NT2/D1 (cell line): ENCODE measurements at regions not wholly inside any gene's neighbourhood (a gene's known extent, or its start where the extent isn't known, plus 50 kb on each side); places are given as distances from the start of the nearest gene placed in this dataset.

Experiments used
- DNase-seq: peaks from one replicate; pipeline ENCODE4 v3.0.0-alpha.2; 2011; ENCODE audit warnings: low read depth, low spot score
- H3K27me3 ChIP-seq: 2 replicates; pipeline ENCODE4 v1.6.0; 2011; ENCODE audit warnings: mild to moderate bottlenecking; ENCODE audit not compliant: insufficient read length, insufficient read depth
- H3K36me3 ChIP-seq: 2 replicates; pipeline ENCODE4 v1.6.1; 2011; ENCODE audit warnings: mild to moderate bottlenecking, low read length, mixed read lengths; ENCODE audit not compliant: insufficient read depth, insufficient read length
- H3K4me1 ChIP-seq: 2 replicates; pipeline ENCODE4 v1.5.1; 2011; ENCODE audit not compliant: insufficient read depth, insufficient read length
- H3K4me3 ChIP-seq: 2 replicates; pipeline ENCODE4 v1.5.1; 2011; ENCODE audit warnings: low read depth; ENCODE audit not compliant: insufficient read length
- H3K9ac ChIP-seq: 2 replicates; pipeline ENCODE4 v1.6.0; 2011; ENCODE audit warnings: low read depth; ENCODE audit not compliant: insufficient read length
- H3K9me3 ChIP-seq: 2 replicates; pipeline ENCODE4 v1.5.1; 2011; ENCODE audit warnings: mild to moderate bottlenecking, low read length; ENCODE audit not compliant: insufficient read depth
- SUZ12 ChIP-seq: IDR thresholded peaks from 2 replicates; pipeline ENCODE4 v1.6.1; 2011; ENCODE audit not compliant: insufficient read length, insufficient read depth; ENCODE audit errors: extremely low read depth
- YY1 ChIP-seq: IDR thresholded peaks from 2 replicates; pipeline ENCODE4 v1.6.1; 2011; ENCODE audit not compliant: insufficient read length, insufficient read depth
- ZNF274 ChIP-seq: IDR thresholded peaks from 2 replicates; pipeline ENCODE4 v1.6.1; 2011; ENCODE audit warnings: mild to moderate bottlenecking, low read depth, low read length

DNA sequence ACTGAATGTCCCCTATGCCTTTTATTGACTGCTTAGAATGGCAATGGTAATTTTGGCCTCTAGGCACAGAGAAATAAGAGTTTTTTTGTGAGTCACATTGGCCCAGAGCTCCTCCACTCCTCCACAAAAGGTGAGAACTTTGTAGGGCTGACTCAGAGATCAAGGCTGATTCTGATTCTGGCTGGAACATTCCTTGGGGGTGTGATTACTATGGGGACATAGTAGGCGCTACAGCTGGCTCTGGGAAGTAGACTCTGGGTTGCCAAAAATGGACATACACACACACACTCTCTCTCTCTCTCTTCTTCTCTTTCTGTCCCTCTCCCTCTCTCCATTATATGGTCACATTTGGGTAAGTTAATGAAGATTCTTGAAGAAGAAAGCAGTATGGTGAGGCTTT, 174.6 kb upstream of the DDHD1 start:
- no peak for TF ChIP-seq YY1
- TF ChIP-seq ZNF274, result no peak
- no peak for TF ChIP-seq SUZ12
- Histone ChIP-seq H3K9me3 (no peaks in the 10 kb centered on the region), H3K36me3 (no peaks in the 10 kb centered on the region), H3K27me3 (no peaks in the 10 kb centered on the region), H3K9ac (no peak overlapping the region), H3K4me3 (no peak overlapping the region), H3K4me1 (no peaks in the 10 kb centered on the region)
- DNase-seq, result no peak

DNA sequence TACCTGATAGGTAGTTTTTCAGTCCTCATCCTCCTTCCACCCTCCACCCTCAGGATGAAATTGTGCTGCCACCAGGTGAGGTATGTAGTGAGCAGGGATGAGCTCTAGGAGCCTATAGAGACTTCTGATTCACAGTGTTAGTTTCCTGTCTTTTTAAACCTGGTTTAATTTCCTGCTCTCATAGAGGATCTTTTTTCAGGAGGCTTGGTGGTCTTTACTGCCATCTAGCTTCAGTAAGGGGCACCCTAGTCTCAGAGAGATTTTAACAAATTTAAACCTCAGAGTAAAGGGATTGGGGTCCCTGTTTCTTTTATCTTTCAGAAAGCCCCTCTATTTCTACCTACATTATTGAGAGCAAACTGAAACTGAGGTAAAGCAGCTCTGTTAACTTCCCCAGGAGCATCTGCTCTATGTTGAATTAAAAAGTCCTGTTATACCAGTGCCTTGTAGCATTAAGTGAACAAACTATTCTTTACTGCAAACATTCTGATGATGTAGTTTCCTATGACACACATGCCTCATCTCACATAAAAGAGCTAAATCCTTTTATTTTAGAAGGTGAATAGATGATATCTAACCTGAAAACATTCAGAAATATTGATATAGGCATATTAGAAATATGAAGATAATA, 172.2 kb upstream of the DDHD1 start:
- no peak for DNase-seq
- TF ChIP-seq ZNF274 (no peak), SUZ12 (no peak), YY1 (no peak)
- Histone ChIP-seq H3K27me3 (no peaks in the 10 kb centered on the region), H3K4me1 (no peaks in the 10 kb centered on the region), H3K9ac (no peak overlapping the region), H3K4me3 (no peak overlapping the region), H3K9me3 (no peaks in the 10 kb centered on the region), H3K36me3 (no peaks in the 10 kb centered on the region)

DNA sequence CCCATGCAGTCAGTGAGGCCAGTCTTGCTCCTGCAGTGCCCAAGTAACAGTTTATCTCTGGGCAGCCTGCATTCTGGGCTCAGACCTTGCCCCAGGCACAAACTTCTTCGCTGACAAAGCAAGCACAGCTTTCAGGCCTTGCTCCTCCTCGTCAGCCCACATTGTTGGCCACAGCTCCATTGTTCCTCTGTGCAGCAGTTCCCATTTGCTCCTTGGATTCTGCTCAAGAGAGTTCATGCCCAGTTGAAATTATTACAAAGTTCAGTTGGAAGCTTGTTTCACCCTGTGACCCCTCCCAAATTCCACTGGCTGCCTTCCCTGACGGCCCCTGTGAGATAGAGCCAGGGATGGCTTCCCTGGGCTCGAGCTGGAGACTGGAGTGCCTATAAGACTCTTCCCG, 163.4 kb upstream of the DDHD1 start:
- peaks cover 20% of the 10 kb centered on the region for H3K9me3 ChIP-seq
- no peaks in the 10 kb centered on the region for H3K36me3 ChIP-seq
- no peaks in the 10 kb centered on the region for H3K4me1 ChIP-seq
- TF ChIP-seq ZNF274, result no peak
- TF ChIP-seq YY1, result no peak
- TF ChIP-seq SUZ12, result no peak
- no peak overlapping the region for H3K4me3 ChIP-seq
- H3K27me3 ChIP-seq, result no peaks in the 10 kb centered on the region
- no peak overlapping the region for H3K9ac ChIP-seq
- no peak for DNase-seq

DNA sequence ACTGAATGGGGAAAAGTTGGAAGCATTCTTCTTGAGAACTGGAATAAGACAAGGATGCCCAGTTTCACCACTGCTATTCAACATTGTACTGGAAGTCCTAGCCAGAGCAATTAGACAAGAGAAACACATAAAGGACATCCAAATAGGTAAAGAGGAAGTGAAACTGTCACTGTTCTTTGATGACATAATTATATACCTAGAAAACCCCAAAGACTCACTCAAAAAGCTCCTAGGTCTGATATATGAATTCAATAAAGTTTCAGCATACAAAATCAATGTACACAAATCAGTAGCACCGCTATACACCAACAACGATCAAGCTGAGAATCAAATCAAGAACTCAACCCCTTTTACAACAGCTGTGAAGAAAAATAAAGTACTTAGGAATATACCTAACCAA, 157.3 kb upstream of the DDHD1 start:
- TF ChIP-seq YY1, result no peak
- TF ChIP-seq ZNF274, result no peak
- no peak for TF ChIP-seq SUZ12
- H3K4me3 ChIP-seq, result no peak overlapping the region
- H3K9me3 ChIP-seq, result no peaks in the 10 kb centered on the region
- no peaks in the 10 kb centered on the region for H3K27me3 ChIP-seq
- no peak overlapping the region for H3K9ac ChIP-seq
- no peak for DNase-seq
- no peaks in the 10 kb centered on the region for H3K4me1 ChIP-seq
- no peaks in the 10 kb centered on the region for H3K36me3 ChIP-seq

DNA sequence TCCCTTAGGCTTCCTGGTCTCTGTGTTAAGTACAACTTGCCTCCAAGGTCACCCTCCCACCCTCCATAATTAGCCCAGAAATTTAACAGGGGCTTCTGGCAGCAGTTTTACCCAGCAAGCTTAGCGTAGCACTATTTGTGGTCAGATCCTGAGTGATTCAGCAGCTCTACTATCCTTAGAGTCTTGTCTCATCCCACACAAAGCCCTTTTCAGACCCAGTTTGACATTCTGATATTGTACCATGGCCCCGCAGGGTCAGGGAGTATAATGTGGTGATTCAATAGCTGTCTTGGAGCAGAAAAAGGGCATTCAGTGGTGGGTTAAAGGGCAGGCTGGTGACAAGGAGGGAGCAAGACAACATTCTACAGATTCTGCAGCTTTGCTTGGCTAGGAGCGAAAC, 153.8 kb upstream of the DDHD1 start:
- DNase-seq, result no peak

DNA sequence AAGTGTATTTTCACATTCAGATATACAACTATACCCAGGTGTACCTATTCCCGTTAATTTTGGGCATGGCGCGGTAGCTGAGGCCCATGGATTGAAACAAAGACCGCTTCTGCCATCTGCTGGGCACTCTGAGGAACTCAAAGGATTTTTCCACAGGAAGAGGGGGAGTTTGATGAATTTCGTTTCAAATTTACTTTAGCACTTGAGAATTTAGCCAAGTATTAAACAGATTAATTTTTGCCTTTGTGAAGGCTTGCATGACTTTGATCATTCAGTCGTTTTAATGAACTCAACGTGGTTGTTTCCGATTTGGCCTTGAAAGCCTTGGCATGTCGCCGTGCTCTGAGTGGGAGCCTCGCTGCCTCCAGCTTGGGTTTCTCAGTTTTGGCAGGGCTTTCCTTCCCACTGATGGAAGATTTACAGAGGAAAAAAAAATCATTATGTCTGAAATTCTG, 153.2 kb upstream of the DDHD1 start:
- H3K9ac ChIP-seq, result no peak overlapping the region
- H3K36me3 ChIP-seq, result no peaks in the 10 kb centered on the region
- no peak overlapping the region for H3K4me3 ChIP-seq
- no peaks in the 10 kb centered on the region for H3K27me3 ChIP-seq
- no peaks in the 10 kb centered on the region for H3K9me3 ChIP-seq
- TF ChIP-seq SUZ12, result no peak
- TF ChIP-seq YY1, result no peak
- no peak for TF ChIP-seq ZNF274
- DNase-seq, result no peak
- H3K4me1 ChIP-seq, result no peaks in the 10 kb centered on the region

More for the DNA sequence above, 153.8 kb upstream of the DDHD1 start:
- Histone ChIP-seq H3K36me3 (no peaks in the 10 kb centered on the region), H3K27me3 (no peaks in the 10 kb centered on the region), H3K4me3 (no peak overlapping the region), H3K9ac (no peak overlapping the region), H3K4me1 (no peaks in the 10 kb centered on the region), H3K9me3 (no peaks in the 10 kb centered on the region)
- TF ChIP-seq YY1 (no peak), ZNF274 (no peak), SUZ12 (no peak)

DNA sequence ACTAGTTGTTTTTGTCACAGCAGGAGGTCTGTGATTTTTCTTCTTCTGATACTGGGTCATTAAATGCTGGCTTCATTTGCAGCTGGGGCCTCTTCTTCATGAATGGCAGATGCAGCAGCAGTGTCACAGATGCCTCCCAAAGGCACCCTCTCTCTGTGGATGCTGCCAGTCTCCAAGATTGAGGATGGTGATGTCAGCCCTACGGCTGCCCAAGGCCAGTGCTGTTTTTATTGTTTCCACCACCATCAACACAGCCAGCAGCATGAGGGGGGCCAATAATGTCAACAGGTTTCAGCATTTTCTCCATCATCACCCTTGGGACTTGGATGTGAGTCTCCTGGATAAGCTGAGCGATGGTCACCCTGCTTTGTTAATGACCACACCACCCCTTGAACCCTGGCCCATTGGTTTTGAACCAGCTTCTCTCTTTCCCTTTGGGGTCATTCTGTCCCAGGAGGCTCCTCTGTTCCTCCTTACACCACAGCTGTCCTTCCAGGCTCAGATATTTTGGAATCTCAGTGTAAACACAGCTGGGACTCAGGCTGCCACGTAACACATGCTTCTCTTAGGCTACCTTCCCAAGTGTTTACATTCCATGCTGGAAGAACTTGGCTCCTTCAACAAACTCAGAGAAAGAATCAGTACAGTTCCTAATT, 151.7 kb upstream of the DDHD1 start:
- Histone ChIP-seq H3K4me3 (no peak overlapping the region), H3K36me3 (no peaks in the 10 kb centered on the region), H3K9ac (no peak overlapping the region), H3K4me1 (no peaks in the 10 kb centered on the region), H3K9me3 (no peaks in the 10 kb centered on the region), H3K27me3 (no peaks in the 10 kb centered on the region)
- DNase-seq, result no peak
- TF ChIP-seq SUZ12 (no peak), ZNF274 (no peak), YY1 (no peak)

DNA sequence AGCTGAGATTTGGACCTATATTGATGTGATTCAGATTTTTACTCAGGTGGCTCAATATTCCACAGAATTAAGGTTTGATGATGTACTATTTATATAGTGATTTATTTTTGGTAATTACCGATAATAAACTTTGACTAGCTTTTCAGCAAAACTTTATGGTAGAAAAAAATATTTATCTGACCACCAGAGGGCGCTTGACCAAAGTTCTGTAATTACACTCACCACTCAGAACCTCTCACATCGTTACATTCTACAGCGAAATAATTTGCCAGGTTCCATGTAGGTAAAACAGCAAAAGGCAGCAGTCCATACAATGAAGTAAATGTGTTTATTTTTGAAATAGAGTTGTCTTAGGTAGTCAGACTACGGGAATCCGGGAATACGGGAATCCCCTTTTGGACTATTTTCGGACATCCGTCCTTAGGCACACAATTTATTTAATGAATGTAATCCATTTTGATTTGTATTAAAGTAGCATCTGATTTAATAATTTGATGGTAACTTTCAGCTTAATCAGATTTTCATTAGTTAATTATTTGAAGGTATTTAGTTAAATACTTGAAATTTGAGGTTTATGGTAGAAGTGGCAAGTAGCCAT, 143.0 kb upstream of the DDHD1 start:
- no peaks in the 10 kb centered on the region for H3K4me1 ChIP-seq
- TF ChIP-seq ZNF274, result no peak
- TF ChIP-seq YY1, result no peak
- TF ChIP-seq SUZ12, result no peak
- no peak overlapping the region for H3K9ac ChIP-seq
- no peaks in the 10 kb centered on the region for H3K9me3 ChIP-seq
- H3K4me3 ChIP-seq, result no peak overlapping the region
- DNase-seq, result peak; percentile 5
- H3K36me3 ChIP-seq, result no peaks in the 10 kb centered on the region
- no peaks in the 10 kb centered on the region for H3K27me3 ChIP-seq
